ENCODE measurements at regions not wholly inside any gene's neighbourhood (a gene's known extent, or its start where the extent isn't known, plus 50 kb on each side); places are given as distances from the start of the nearest gene placed in this dataset.
A peak's percentile ranks its signal among the peaks of the same experiment; 100 is the strongest.

DNA sequence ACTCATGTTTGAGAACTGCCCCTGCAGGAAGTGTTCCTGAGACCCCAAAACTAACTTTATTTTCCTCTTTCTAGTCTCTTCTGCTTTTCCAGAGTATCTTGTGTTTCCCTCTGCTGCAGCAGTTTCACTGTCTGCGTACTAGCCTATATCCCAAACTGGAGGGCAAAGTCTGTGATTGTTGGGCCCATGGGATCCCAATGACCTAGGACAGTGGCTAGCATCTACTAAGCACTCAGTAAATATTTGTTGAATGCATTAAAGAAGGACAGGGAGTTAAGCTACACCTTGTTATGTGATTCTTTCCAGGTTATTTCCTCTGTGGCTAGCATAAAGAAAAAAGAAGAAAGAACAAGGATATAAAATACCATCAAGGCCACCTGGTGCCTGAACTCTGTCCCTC, 210.6 kb upstream of the PHYHIPL start:
- DNase-seq (no peak), ATAC-seq (no peak)
- Histone ChIP-seq H3K27me3 (no peaks in the 10 kb centered on the region), H3K4me1 (no peaks in the 10 kb centered on the region), H3K9me3 (peaks cover 0 to 3% (median 0%) of the 10 kb centered on the region in 12 donors), H3K36me3 (no peaks in the 10 kb centered on the region), H3K27ac (no peak overlapping the region), H3K4me3 (no peak overlapping the region)
- intact Hi-C loops (cut with DNase I): no loop called here
- 83 to 100% (median 97%) methylated on average over 1 of the region's 1 CpG for WGBS, 4 donors
- TF ChIP-seq, protein P1, sequence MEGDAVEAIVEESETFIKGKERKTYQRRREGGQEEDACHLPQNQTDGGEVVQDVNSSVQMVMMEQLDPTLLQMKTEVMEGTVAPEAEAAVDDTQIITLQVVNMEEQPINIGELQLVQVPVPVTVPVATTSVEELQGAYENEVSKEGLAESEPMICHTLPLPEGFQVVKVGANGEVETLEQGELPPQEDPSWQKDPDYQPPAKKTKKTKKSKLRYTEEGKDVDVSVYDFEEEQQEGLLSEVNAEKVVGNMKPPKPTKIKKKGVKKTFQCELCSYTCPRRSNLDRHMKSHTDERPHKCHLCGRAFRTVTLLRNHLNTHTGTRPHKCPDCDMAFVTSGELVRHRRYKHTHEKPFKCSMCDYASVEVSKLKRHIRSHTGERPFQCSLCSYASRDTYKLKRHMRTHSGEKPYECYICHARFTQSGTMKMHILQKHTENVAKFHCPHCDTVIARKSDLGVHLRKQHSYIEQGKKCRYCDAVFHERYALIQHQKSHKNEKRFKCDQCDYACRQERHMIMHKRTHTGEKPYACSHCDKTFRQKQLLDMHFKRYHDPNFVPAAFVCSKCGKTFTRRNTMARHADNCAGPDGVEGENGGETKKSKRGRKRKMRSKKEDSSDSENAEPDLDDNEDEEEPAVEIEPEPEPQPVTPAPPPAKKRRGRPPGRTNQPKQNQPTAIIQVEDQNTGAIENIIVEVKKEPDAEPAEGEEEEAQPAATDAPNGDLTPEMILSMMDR (IDR thresholded peaks at IDR 0.05): no peak
- no peak for TF ChIP-seq POLR2A (IDR thresholded peaks at IDR 0.05)

DNA sequence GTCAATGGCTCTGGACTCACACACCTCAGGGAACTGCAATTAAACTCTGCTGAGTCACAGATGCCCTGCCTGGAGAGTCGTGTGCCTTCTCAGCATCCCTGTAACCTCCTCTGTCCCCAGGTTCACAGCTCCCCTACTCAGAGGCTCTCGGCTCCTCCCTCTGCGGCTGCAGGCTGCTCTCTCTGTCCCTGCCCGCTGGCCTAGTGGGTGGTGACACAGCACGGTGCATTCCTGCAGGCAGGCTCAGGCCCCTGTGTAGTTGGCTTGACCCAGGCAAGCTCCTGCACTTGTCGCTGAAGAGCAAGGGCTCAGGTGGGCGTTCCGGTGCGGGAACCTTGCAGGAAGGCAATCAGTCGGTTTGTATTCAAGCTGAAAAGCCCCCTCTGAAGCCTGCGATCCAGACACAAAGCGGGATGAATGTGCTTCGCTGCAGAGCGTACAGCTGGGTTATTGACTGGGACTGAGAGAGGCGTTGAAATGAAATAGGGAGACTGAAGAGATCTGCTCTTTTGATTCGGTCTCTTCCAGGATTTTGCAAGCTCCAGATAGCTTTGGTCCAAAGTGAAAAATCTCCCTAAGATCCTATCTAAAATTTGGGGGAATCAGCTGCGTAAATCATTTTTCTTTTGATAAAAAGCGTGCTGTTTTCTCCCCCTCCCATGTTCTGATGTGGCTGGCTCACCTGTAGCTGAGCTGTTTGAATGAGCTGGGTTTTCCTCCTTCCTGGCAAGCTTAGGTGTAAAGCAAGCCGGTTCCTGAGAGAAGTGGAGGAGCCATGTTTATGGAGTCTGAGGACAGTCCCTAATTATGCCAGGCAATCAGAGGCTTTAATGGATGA, 208.7 kb upstream of the PHYHIPL start:
- WGBS, 4 donors: 23 to 33% (median 26%) methylated on average over 19 of the region's 19 CpGs
- intact Hi-C loops (cut with DNase I): no loop called here
- Histone ChIP-seq H3K4me1 (no peaks in the 10 kb centered on the region), H3K4me3 (peak overlapping the region in 2 of 12 donors; percentile 20 to 24), H3K27ac (no peak overlapping the region), H3K27me3 (no peaks in the 10 kb centered on the region), H3K9me3 (no peaks in the 10 kb centered on the region), H3K36me3 (no peaks in the 10 kb centered on the region)
- DNase-seq (peak in 3 of 5 donors; percentile 32 to 45 (median 45)), ATAC-seq (peak in 3 of 4 donors; percentile 68 to 83 (median 80))
- TF ChIP-seq, protein P1 (IDR thresholded peaks at IDR 0.05): no peak
- TF ChIP-seq POLR2A (IDR thresholded peaks at IDR 0.05): no peak

DNA sequence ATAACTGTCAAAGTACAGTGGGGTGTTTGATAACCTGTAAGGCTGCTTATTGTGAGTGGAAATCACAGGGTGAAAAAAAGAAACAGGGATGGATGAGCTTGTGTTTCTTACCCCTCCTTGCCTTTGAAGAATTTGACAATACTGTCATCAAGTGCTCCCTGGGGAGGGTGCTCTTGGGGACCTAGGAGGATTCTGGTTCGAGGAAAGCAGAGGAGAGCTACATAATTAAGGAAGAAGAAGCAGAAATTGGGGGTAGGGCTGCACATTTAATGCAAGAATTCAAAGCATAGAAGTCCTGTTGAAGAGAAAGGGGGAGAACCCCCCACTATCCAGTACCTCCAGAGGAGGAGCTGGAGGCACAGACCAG, 208.1 kb upstream of the PHYHIPL start:
- Histone ChIP-seq H3K27me3 (no peaks in the 10 kb centered on the region), H3K4me3 (no peak overlapping the region), H3K27ac (no peak overlapping the region), H3K9me3 (no peaks in the 10 kb centered on the region), H3K4me1 (no peaks in the 10 kb centered on the region), H3K36me3 (no peaks in the 10 kb centered on the region)
- no peak for ATAC-seq
- intact Hi-C loops (cut with DNase I): no loop called here
- no peak for DNase-seq
- no peak for TF ChIP-seq POLR2A (IDR thresholded peaks at IDR 0.05)
- TF ChIP-seq, protein P1 (IDR thresholded peaks at IDR 0.05): no peak
- 47 to 64% (median 56%) methylated on average over 1 of the region's 1 CpG for WGBS, 4 donors

DNA sequence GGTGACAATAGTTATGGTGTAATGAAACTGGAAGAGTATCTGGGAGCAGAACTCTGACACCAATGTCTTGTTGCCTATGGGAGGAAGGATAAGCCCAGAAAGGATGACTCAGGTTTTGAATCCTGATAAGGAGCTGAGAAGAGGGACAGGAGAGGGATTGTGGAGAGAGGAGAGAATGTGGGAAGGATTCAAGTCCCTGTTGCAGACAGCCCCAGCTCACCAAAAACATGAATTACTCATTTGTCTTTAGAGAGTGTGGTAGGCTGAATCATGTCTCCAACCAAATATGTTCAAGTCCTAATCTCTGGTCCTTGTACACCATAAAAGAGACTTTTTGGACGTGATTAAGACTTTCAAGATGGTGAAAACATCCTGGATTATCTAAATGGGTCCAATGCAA, 206.9 kb upstream of the PHYHIPL start:
- DNase-seq: no peak
- no peaks in the 10 kb centered on the region for H3K9me3 ChIP-seq
- ATAC-seq: no peak
- H3K27me3 ChIP-seq: no peaks in the 10 kb centered on the region
- H3K27ac ChIP-seq: no peak overlapping the region
- no peaks in the 10 kb centered on the region for H3K36me3 ChIP-seq
- intact Hi-C loops (cut with DNase I): no loop called here
- no peak overlapping the region for H3K4me3 ChIP-seq
- H3K4me1 ChIP-seq: no peaks in the 10 kb centered on the region
- 59 to 66% (median 64%) methylated on average over 1 of the region's 1 CpG for WGBS, 4 donors
- TF ChIP-seq, protein P1 (IDR thresholded peaks at IDR 0.05): no peak
- TF ChIP-seq POLR2A (IDR thresholded peaks at IDR 0.05): no peak

All from heart left ventricle (tissue), 16 donors.